ENCODE measurements at regions not wholly inside any gene's neighbourhood (a gene's known extent, or its start where the extent isn't known, plus 50 kb on each side); places are given as distances from the start of the nearest gene placed in this dataset.

- Histone ChIP-seq H3K27me3 (ENCODE audit: control insufficient read depth, extremely low read depth, insufficient read depth, low read length) (no peaks in the 10 kb centered on the region), H3K36me3 (ENCODE audit: control insufficient read depth in 2 of 2, extremely low read depth in 1 of 2, insufficient read depth in 2 of 2, low read length in 2 of 2) (no peaks in the 10 kb centered on the region), H3K79me2 (ENCODE audit: control insufficient read depth, insufficient read depth, low read length) (no peaks in the 10 kb centered on the region), H3K4me2 (ENCODE audit: control insufficient read depth, extremely low read depth, insufficient read depth, low read depth, low read length) (no peak overlapping the region), H3K4me1 (ENCODE audit: control insufficient read depth, extremely low read depth, insufficient read depth, low read length) (peaks cover 7% of the 10 kb centered on the region), H4K20me1 (ENCODE audit: control insufficient read depth, extremely low read depth, insufficient read depth, low read length) (no peaks in the 10 kb centered on the region), H2AFZ (ENCODE audit: control insufficient read depth, low read length) (no peak overlapping the region), H3K9me1 (ENCODE audit: control insufficient read depth, extremely low read depth, insufficient read depth, low read length) (no peaks in the 10 kb centered on the region), H3K9ac (ENCODE audit: control insufficient read depth, extremely low read depth, insufficient read depth, low read length) (no peak overlapping the region), H3K4me3 (ENCODE audit: control insufficient read depth in 2 of 3, extremely low read depth in 1 of 3, insufficient read depth in 2 of 3, low read depth in 1 of 3, low read length in 3 of 3) (no peak overlapping the region), H3K27ac (ENCODE audit: control insufficient read depth, insufficient read depth, low read length) (no peak overlapping the region), H3K9me3 (ENCODE audit: control insufficient read depth, low read depth, low read length) (no peaks in the 10 kb centered on the region)
- no peak for FAIRE-seq
- no peak for TF ChIP-seq CTCF (optimal IDR thresholded peaks at IDR 0.05 in 1 of 3, IDR thresholded peaks at IDR 0.05 in 1 of 3, conservative IDR thresholded peaks at IDR 0.05 in 1 of 3; ENCODE audit: extremely low read depth in 1 of 3, insufficient read depth in 2 of 3, low read length in 3 of 3)
- no peak for TF ChIP-seq EZH2 (IDR thresholded peaks at IDR 0.05; ENCODE audit: low read length)
- DNase-seq (ENCODE audit: low read depth, low spot score): no peak
- dilution Hi-C loops (cut with MboI; ENCODE audit: extremely low pct_ligation_motif_present, low sequenced_read_pairs): no loop called here
Measured at GRCh38 chr4:155608225-155608885, 58.3 kb upstream of the GUCY1A1 start.

GRCh38 chr4:155607481-155607880 is 59.2 kb upstream of the GUCY1A1 start:
- Histone ChIP-seq H3K36me3 (ENCODE audit: control insufficient read depth in 2 of 2, extremely low read depth in 1 of 2, insufficient read depth in 2 of 2, low read length in 2 of 2) (no peaks in the 10 kb centered on the region), H3K27ac (ENCODE audit: control insufficient read depth, insufficient read depth, low read length) (no peak overlapping the region), H3K79me2 (ENCODE audit: control insufficient read depth, insufficient read depth, low read length) (no peaks in the 10 kb centered on the region), H3K9ac (ENCODE audit: control insufficient read depth, extremely low read depth, insufficient read depth, low read length) (no peak overlapping the region), H3K9me3 (ENCODE audit: control insufficient read depth, low read depth, low read length) (no peaks in the 10 kb centered on the region), H3K9me1 (ENCODE audit: control insufficient read depth, extremely low read depth, insufficient read depth, low read length) (no peaks in the 10 kb centered on the region), H3K4me3 (ENCODE audit: control insufficient read depth in 2 of 3, extremely low read depth in 1 of 3, insufficient read depth in 2 of 3, low read depth in 1 of 3, low read length in 3 of 3) (no peak overlapping the region), H3K4me1 (ENCODE audit: control insufficient read depth, extremely low read depth, insufficient read depth, low read length) (peaks cover 13% of the 10 kb centered on the region), H3K27me3 (ENCODE audit: control insufficient read depth, extremely low read depth, insufficient read depth, low read length) (no peaks in the 10 kb centered on the region), H2AFZ (ENCODE audit: control insufficient read depth, low read length) (no peak overlapping the region), H3K4me2 (ENCODE audit: control insufficient read depth, extremely low read depth, insufficient read depth, low read depth, low read length) (no peak overlapping the region), H4K20me1 (ENCODE audit: control insufficient read depth, extremely low read depth, insufficient read depth, low read length) (no peaks in the 10 kb centered on the region)
- dilution Hi-C loops (cut with MboI; ENCODE audit: extremely low pct_ligation_motif_present, low sequenced_read_pairs): no loop called here
- FAIRE-seq (no peak), DNase-seq (ENCODE audit: low read depth, low spot score) (no peak)
- no peak for TF ChIP-seq CTCF (optimal IDR thresholded peaks at IDR 0.05 in 1 of 3, IDR thresholded peaks at IDR 0.05 in 1 of 3, conservative IDR thresholded peaks at IDR 0.05 in 1 of 3; ENCODE audit: extremely low read depth in 1 of 3, insufficient read depth in 2 of 3, low read length in 3 of 3)
- TF ChIP-seq EZH2 (IDR thresholded peaks at IDR 0.05; ENCODE audit: low read length): no peak
